Ascending aorta (tissue), 2 donors: ENCODE measurements at regions not wholly inside any gene's neighbourhood (a gene's known extent, or its start where the extent isn't known, plus 50 kb on each side); places are given as distances from the start of the nearest gene placed in this dataset.

Source experiments
- DNase-seq, 2 donors: peaks; one replicate each; pipeline ENCODE4 v3.0.0-alpha.2; 2019; ENCODE audit warnings: low spot score in 2 of 2
- H3K27ac ChIP-seq, 2 donors: fragments of 200-600 bp; sonication (generic); one replicate each; pipeline ENCODE4 v1.5.1; 2016 to 2017; ENCODE audit warnings: mild to moderate bottlenecking in 1 of 2
- H3K27me3 ChIP-seq: fragments of 200-600 bp; sonication (generic); one replicate; pipeline ENCODE4 v1.5.1; 2017
- H3K36me3 ChIP-seq, 2 donors: fragments of 200-600 bp; sonication (generic); one replicate each; pipeline ENCODE4 v1.5.1; 2016
- H3K4me1 ChIP-seq, 2 donors: fragments of 200-600 bp; sonication (generic); one replicate each; pipeline ENCODE4 v1.5.1; 2016 to 2017; ENCODE audit warnings: mild to moderate bottlenecking in 1 of 2
- H3K4me3 ChIP-seq, 2 donors: fragments of 200-600 bp; sonication (generic); one replicate each; pipeline ENCODE4 v1.5.1; 2016 to 2017; ENCODE audit warnings: mild to moderate bottlenecking in 1 of 2
- H3K9me3 ChIP-seq, 2 donors: fragments of 200-600 bp; sonication (generic); one replicate each; pipeline ENCODE4 v1.5.1; 2016
- CTCF ChIP-seq, 3 experiments: fragments of 200-600 bp in 2 of 3; fragments of 450-650 bp in 1 of 3; sonication (generic) in 2 of 3; IDR thresholded peaks; one replicate each; pipeline ENCODE4 v1.5.1; 2016 to 2019; ENCODE audit warnings: antibody characterized with exemption in 3 of 3, mild to moderate bottlenecking in 1 of 3, moderate library complexity in 1 of 3
- intact Hi-C: fragments of 100-400 bp; cut with DNase I; formaldehyde crosslinking; loops from one replicate; pipeline ENCODE4 v1.15.1; 2023

DNA sequence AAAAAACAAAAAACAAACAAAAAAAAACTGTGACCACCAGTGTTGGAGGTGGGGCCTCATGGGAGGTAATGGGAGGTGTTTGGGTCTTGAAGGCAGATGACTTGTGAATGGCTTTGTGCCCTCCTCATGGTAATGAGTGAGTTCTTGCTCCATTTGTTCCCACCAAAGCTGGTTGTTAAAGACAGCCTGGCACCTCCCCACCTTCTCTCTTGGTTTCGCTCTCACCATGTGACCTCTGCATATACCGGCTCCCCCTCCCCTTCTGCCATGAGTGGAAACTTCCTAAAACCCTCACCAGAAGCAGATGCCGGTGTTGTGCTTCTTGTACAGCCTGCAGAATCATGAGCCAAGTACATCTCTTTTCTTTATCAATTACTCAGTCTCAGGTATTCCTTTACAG, 61.5 kb upstream of the ATP11B start:
- Histone ChIP-seq H3K4me3 (no peak overlapping the region), H3K9me3 (no peaks in the 10 kb centered on the region), H3K27ac (no peak overlapping the region), H3K27me3 (no peaks in the 10 kb centered on the region), H3K4me1 (no peaks in the 10 kb centered on the region), H3K36me3 (no peaks in the 10 kb centered on the region)
- TF ChIP-seq CTCF (IDR thresholded peaks at IDR 0.05) = no peak
- intact Hi-C loops = no loop called here
- DNase-seq = no peak

GRCh38 chr3:182732232-182733015, 60.9 kb upstream of the ATP11B start:
- DNase-seq = no peak
- TF ChIP-seq CTCF (IDR thresholded peaks at IDR 0.05) = no peak
- H3K4me1 ChIP-seq = no peaks in the 10 kb centered on the region
- no peaks in the 10 kb centered on the region for H3K27me3 ChIP-seq
- no peaks in the 10 kb centered on the region for H3K36me3 ChIP-seq
- H3K4me3 ChIP-seq = no peak overlapping the region
- intact Hi-C loops = no loop called here
- no peak overlapping the region for H3K27ac ChIP-seq
- no peaks in the 10 kb centered on the region for H3K9me3 ChIP-seq

GRCh38 chr3:182735672-182736071, 57.6 kb upstream of the ATP11B start:
- DNase-seq = no peak

GRCh38 chr3:182737825-182738224, 55.5 kb upstream of the ATP11B start:
- no peaks in the 10 kb centered on the region for H3K36me3 ChIP-seq
- intact Hi-C loops = no loop called here
- H3K27ac ChIP-seq = no peak overlapping the region
- no peaks in the 10 kb centered on the region for H3K4me1 ChIP-seq
- H3K4me3 ChIP-seq = no peak overlapping the region
- no peak for DNase-seq
- no peaks in the 10 kb centered on the region for H3K9me3 ChIP-seq
- no peaks in the 10 kb centered on the region for H3K27me3 ChIP-seq
- no peak for TF ChIP-seq CTCF (IDR thresholded peaks at IDR 0.05)

More at GRCh38 chr3:182735672-182736071, 57.6 kb upstream of the ATP11B start:
- no peak overlapping the region for H3K4me3 ChIP-seq
- no peaks in the 10 kb centered on the region for H3K27me3 ChIP-seq
- H3K4me1 ChIP-seq = no peaks in the 10 kb centered on the region
- no peak for TF ChIP-seq CTCF (IDR thresholded peaks at IDR 0.05)
- no peaks in the 10 kb centered on the region for H3K36me3 ChIP-seq
- H3K9me3 ChIP-seq = no peaks in the 10 kb centered on the region
- intact Hi-C loops = no loop called here
- no peak overlapping the region for H3K27ac ChIP-seq

- H3K9me3 ChIP-seq = no peaks in the 10 kb centered on the region
- intact Hi-C loops = no loop called here
- no peaks in the 10 kb centered on the region for H3K27me3 ChIP-seq
- no peak for TF ChIP-seq CTCF (IDR thresholded peaks at IDR 0.05)
- H3K27ac ChIP-seq = no peak overlapping the region
- no peak for DNase-seq
- no peaks in the 10 kb centered on the region for H3K4me1 ChIP-seq
- H3K4me3 ChIP-seq = no peak overlapping the region
- H3K36me3 ChIP-seq = no peaks in the 10 kb centered on the region
These were observed 54.5 kb upstream of the ATP11B start for GRCh38 chr3:182738583-182739411.
